ENCODE measurements at regions not wholly inside any gene's neighbourhood (a gene's known extent, or its start where the extent isn't known, plus 50 kb on each side); places are given as distances from the start of the nearest gene placed in this dataset.

GRCh38 chr1:116260115-116260514, 112.9 kb upstream of the ATP1A1 start:
- Mint-ChIP-seq H3K4me3 (no peak overlapping the region), H3K27ac (no peak overlapping the region), H3K4me1 (peaks cover 12% of the 10 kb centered on the region), H3K27me3 (no peaks in the 10 kb centered on the region), H3K9me3 (no peaks in the 10 kb centered on the region), H3K36me3 (ENCODE audit: low read depth) (no peaks in the 10 kb centered on the region)
- ChIA-PET CTCF (no interaction called here), POLR2A (no interaction called here)
- DNase-seq, result no peak

DNA sequence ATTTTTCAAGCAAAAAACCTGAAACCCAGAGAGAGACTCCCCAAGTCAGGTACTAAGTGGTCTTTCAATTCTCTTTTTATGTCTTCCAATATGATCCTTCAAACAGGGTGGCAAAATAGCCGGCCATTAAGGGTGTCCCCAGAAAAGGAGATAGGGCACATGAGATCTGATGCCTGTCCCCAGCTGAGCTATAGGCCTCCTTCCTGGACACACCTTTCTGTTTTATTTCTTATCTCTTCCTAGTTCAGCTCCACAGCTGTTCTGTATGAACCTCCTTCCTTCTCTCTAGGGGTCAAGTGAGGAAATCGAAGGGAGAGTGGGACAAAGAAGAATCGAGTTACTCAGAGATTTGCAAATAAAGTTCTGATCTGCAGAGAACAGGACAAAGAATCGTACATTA, 112.4 kb upstream of the ATP1A1 start:
- Mint-ChIP-seq H3K4me1 (peaks cover 12% of the 10 kb centered on the region), H3K27me3 (no peaks in the 10 kb centered on the region), H3K27ac (no peak overlapping the region), H3K9me3 (no peaks in the 10 kb centered on the region), H3K4me3 (no peak overlapping the region), H3K36me3 (ENCODE audit: low read depth) (no peaks in the 10 kb centered on the region)
- POLR2A ChIA-PET, result no interaction called here
- CTCF ChIA-PET, result no interaction called here
- no peak for DNase-seq

GRCh38 chr1:116261227-116261626, 111.8 kb upstream of the ATP1A1 start:
- Mint-ChIP-seq H3K4me1 (peaks cover 12% of the 10 kb centered on the region), H3K27ac (no peak overlapping the region), H3K4me3 (no peak overlapping the region), H3K27me3 (no peaks in the 10 kb centered on the region), H3K9me3 (no peaks in the 10 kb centered on the region), H3K36me3 (ENCODE audit: low read depth) (no peaks in the 10 kb centered on the region)
- POLR2A ChIA-PET, result no interaction called here
- no peak for DNase-seq
- CTCF ChIA-PET, result no interaction called here

GRCh38 chr1:116262207-116262994, 110.6 kb upstream of the ATP1A1 start:
- Mint-ChIP-seq H3K36me3 (ENCODE audit: low read depth) (no peaks in the 10 kb centered on the region), H3K4me3 (no peak overlapping the region), H3K4me1 (peaks cover 10% of the 10 kb centered on the region), H3K9me3 (no peaks in the 10 kb centered on the region), H3K27ac (no peak overlapping the region), H3K27me3 (no peaks in the 10 kb centered on the region)
- no peak for DNase-seq
- CTCF ChIA-PET, result no interaction called here
- POLR2A ChIA-PET, result no interaction called here

DNA sequence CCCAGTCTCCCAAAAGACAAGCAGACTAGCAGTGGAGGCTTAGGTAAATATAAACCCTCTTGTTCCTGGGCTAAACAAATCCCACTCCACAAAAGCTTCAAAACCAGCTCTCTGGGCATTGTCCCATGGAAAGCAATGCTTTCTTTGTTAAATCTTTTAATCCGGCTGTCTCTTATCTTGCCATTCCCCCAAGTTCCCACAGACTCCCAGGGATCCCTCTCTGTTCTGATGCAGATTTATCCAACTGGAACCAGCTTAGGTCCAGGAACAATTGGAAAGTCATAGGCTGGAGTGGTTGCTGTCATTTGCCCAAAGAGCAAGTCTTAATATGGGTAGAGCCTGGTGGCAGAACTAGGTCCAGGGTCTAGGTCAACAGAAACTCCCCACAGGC, 110.1 kb upstream of the ATP1A1 start:
- POLR2A ChIA-PET, result no interaction called here
- H3K27me3 Mint-ChIP-seq, result no peaks in the 10 kb centered on the region
- H3K4me1 Mint-ChIP-seq, result peaks cover 5% of the 10 kb centered on the region
- CTCF ChIA-PET, result no interaction called here
- no peaks in the 10 kb centered on the region for H3K36me3 Mint-ChIP-seq (ENCODE audit: low read depth)
- no peaks in the 10 kb centered on the region for H3K9me3 Mint-ChIP-seq
- DNase-seq, result no peak
- H3K27ac Mint-ChIP-seq, result no peak overlapping the region
- no peak overlapping the region for H3K4me3 Mint-ChIP-seq

DNA sequence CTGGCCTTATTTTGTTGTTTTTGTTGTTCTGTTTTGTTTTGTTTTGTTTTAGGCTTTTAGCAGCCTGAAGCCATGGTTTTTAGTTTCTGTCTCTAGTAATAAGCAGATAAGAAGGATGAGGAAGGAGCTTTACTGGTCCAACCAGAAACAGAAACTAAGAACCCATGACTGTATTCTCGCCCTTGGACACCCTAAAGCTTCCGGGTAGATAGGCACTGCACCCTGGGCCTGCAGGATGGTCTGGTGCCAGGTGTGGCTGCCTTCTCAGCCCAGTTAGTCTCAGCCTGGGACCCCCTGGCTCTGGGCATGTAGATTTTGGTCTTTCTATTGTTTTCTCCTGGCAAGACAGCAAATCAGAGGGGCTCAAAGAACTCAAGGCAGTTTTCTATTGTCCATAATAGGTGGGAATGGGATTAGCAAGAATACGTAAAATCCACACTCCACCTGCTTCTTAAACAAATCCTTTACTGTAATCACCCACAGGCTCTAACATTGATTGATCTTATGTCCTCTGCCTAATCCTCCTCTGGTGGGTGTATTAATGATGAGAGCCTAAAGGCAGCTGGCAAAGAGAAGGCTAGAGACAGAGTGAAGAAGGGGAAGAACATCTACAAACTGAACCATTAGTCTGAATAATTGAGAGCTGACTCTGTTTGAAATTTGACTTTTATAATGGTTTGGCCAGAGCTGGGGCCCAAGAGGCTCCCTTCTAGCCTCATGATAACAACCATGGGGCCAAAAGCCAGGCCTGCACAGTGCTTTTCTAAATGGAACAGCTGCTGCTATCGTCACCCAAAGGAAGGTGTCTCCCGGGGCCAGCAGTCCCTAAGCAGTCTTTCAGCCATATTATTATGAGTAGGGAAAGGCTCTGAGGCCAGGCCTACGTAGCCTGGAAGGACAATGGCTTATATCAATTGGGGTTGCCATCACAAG, 106.8 kb upstream of the ATP1A1 start:
- Mint-ChIP-seq H3K36me3 (ENCODE audit: low read depth) (no peaks in the 10 kb centered on the region), H3K4me3 (no peak overlapping the region), H3K9me3 (no peaks in the 10 kb centered on the region), H3K27ac (no peak overlapping the region), H3K27me3 (no peaks in the 10 kb centered on the region), H3K4me1 (no peaks in the 10 kb centered on the region)
- no peak for DNase-seq
- ChIA-PET POLR2A (no interaction called here), CTCF (no interaction called here)

- H3K36me3 Mint-ChIP-seq (ENCODE audit: low read depth), result no peaks in the 10 kb centered on the region
- no peak overlapping the region for H3K4me3 Mint-ChIP-seq
- no peaks in the 10 kb centered on the region for H3K27me3 Mint-ChIP-seq
- H3K9me3 Mint-ChIP-seq, result no peaks in the 10 kb centered on the region
- ChIA-PET POLR2A (no interaction called here), CTCF (no interaction called here)
- no peak overlapping the region for H3K27ac Mint-ChIP-seq
- no peaks in the 10 kb centered on the region for H3K4me1 Mint-ChIP-seq
- no peak for DNase-seq
These were observed 106.2 kb upstream of the ATP1A1 start for GRCh38 chr1:116266864-116267212.

DNA sequence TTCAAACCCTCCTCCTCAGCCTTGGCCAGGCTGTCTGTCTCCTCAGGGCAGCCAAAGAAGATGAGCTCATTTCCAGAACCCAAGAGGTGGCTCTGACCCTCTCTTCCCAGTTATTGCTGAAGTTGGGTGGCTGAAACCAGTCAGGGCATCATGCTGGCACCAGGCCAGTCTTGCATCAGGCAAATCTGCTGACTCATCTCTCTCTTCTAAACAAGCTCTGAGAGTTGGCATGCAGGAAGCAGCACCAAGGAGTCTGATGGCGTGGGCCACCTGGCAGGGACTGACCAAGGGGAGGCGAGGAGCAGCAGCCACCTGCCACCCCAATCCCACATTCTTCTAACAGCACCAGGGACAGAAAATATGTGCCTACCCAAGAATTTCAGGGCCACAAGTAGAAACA, 104.8 kb upstream of the ATP1A1 start:
- DNase-seq, result no peak
- Mint-ChIP-seq H3K27me3 (peaks cover 1% of the 10 kb centered on the region), H3K9me3 (no peaks in the 10 kb centered on the region), H3K4me3 (no peak overlapping the region), H3K27ac (no peak overlapping the region), H3K36me3 (ENCODE audit: low read depth) (no peaks in the 10 kb centered on the region), H3K4me1 (no peaks in the 10 kb centered on the region)
- POLR2A ChIA-PET, result no interaction called here
- CTCF ChIA-PET, result no interaction called here

GRCh38 chr1:116270316-116271057, 102.6 kb upstream of the ATP1A1 start:
- ChIA-PET CTCF (interaction anchor here (1.1 kb wide), 1 partner anchor 215 kb away, joined by 3 read pairs; no protein-coding TSS in a partner anchor), POLR2A (no interaction called here)
- H3K27ac Mint-ChIP-seq, result no peak overlapping the region
- peaks cover 2% of the 10 kb centered on the region for H3K27me3 Mint-ChIP-seq
- no peak overlapping the region for H3K4me3 Mint-ChIP-seq
- DNase-seq, result no peak
- no peaks in the 10 kb centered on the region for H3K9me3 Mint-ChIP-seq
- H3K36me3 Mint-ChIP-seq (ENCODE audit: low read depth), result no peaks in the 10 kb centered on the region
- no peaks in the 10 kb centered on the region for H3K4me1 Mint-ChIP-seq

DNA sequence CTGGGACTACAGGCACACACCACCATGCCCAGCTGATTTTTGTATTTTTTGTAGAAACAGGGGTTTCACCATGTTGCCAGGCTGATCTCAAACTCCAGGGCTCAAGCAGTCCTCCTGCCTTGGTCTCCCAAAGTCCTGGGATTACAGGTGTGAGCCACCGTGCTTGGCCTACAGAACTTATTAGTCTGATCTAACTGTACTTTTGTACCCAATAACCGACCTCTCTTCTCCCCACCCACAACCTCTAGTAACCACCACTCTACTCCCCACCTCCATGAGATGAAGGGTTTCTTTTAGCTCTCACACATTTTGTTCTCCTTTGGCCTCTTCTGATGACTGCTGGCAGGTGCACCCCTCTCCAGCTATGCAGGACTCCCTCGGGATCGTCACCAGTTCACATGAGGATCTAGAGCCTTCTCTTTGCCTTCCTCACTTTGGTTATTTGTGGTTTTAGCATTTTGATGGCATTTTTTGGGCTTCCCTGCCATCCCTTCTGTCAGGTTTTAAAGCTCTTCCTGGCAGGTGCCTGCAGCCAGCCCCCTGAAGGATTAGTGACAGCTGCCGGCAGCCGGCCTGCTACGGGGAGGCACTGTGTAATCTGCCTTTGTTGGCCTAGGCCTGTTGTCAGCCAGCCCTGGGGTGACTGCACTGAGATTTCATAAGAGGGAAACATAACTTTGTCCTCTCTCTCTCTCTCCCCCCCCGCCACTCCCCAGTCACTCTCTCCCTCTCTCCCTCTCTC, 99.8 kb upstream of the ATP1A1 start:
- H3K27ac Mint-ChIP-seq, result no peak overlapping the region
- no peaks in the 10 kb centered on the region for H3K9me3 Mint-ChIP-seq
- no peaks in the 10 kb centered on the region for H3K36me3 Mint-ChIP-seq (ENCODE audit: low read depth)
- no peak for DNase-seq
- POLR2A ChIA-PET, result no interaction called here
- H3K4me1 Mint-ChIP-seq, result no peaks in the 10 kb centered on the region
- no peak overlapping the region for H3K4me3 Mint-ChIP-seq
- CTCF ChIA-PET, result no interaction called here
- peaks cover 2% of the 10 kb centered on the region for H3K27me3 Mint-ChIP-seq

DNA sequence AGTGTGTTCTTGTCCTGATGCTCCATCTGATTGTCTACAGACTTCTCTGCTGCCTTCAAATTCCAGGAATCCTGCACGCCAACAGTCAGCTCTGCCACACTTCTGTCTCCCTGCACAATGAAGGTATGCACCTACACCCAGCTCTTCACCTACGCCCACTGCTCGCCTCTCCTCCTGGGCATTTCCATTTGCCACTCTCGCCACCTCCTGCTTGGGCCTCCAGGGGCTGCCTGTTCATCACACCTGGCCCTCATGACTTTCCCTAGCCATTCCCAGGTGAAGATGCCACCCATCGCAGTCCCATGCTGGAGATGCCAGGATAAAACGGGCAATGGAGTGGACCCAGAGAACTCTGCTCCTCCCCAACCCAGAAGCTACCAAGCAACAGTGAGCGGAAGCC, 96.5 kb upstream of the ATP1A1 start:
- Mint-ChIP-seq H3K9me3 (no peaks in the 10 kb centered on the region), H3K27me3 (peaks cover 10% of the 10 kb centered on the region), H3K4me3 (no peak overlapping the region), H3K36me3 (ENCODE audit: low read depth) (no peaks in the 10 kb centered on the region), H3K27ac (no peak overlapping the region), H3K4me1 (no peaks in the 10 kb centered on the region)
- DNase-seq, result no peak
- ChIA-PET CTCF (no interaction called here), POLR2A (no interaction called here)

DNA sequence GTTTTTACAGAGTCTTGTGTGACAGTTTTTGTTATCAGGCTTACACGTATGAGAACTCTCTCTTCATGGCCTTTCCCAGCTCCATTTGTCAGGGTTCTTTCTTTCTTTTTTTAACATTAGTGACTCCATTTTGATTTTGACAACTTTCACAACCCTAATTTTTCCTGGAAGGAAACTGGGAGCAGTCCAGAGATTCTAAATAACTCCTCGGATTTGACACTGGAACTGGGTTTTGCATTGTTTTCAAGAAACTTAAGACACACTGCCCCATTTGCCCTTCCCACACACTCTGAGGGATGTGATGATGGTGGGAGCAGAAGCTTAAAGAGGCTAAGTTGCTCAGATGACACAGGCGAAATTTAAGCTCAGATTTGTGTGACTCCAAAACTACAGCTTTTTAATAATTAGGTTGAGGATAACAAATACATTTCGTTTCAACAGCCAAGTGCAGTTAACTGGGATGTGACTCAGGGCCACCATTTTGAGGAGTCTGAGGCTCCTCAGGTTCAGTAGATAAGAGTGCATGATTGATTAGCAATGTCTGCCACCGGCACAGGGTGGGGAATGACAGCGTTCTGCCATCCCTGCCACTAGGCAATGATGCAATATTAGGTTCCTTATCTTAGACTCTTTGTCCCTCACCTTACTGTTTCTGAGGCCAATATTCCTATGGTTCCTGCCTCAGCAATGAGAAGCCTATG, 95.1 kb upstream of the ATP1A1 start:
- ChIA-PET CTCF (no interaction called here), POLR2A (no interaction called here)
- H3K4me3 Mint-ChIP-seq, result no peak overlapping the region

GRCh38 chr1:116278541-116278866, 94.5 kb upstream of the ATP1A1 start:
- ChIA-PET POLR2A (no interaction called here), CTCF (no interaction called here)
- Mint-ChIP-seq H3K27ac (no peak overlapping the region), H3K36me3 (ENCODE audit: low read depth) (no peaks in the 10 kb centered on the region), H3K4me1 (no peaks in the 10 kb centered on the region), H3K4me3 (no peak overlapping the region), H3K27me3 (peaks cover 11% of the 10 kb centered on the region), H3K9me3 (no peaks in the 10 kb centered on the region)
- DNase-seq, result no peak

More for the DNA sequence above, 95.1 kb upstream of the ATP1A1 start:
- Mint-ChIP-seq H3K4me1 (no peaks in the 10 kb centered on the region), H3K27ac (no peak overlapping the region), H3K36me3 (ENCODE audit: low read depth) (no peaks in the 10 kb centered on the region), H3K27me3 (peaks cover 13% of the 10 kb centered on the region), H3K9me3 (no peaks in the 10 kb centered on the region)
- no peak for DNase-seq

Data from activated CD4-positive, alpha-beta memory T cell treated with anti-CD3 and anti-CD28 coated beads, Interleukin-2, amount 10 ng/mL, durations not matched to agents 7 days and 5 days (primary cell).